GM23338 (cell line): ENCODE measurements at regions not wholly inside any gene's neighbourhood (a gene's known extent, or its start where the extent isn't known, plus 50 kb on each side); places are given as distances from the start of the nearest gene placed in this dataset.

Experiments
- CREB1 ChIP-seq: fragments of 250-450 bp; sonication (Bioruptor Pico); IDR thresholded peaks from 2 replicates; pipeline ENCODE4 v1.5.0; 2020; ENCODE audit warnings: low read depth, mild to moderate bottlenecking, moderate library complexity
- CTCF ChIP-seq, 2 experiments: fragments of 200-600 bp in 1 of 2; sonication (generic) in 1 of 2; conservative IDR thresholded peaks; 2 replicates each; pipeline versions ENCODE4 v1.5.1 to v1.6.1; 2016 to 2017; ENCODE audit warnings: antibody characterized with exemption in 2 of 2, low read depth in 2 of 2, mild to moderate bottlenecking in 2 of 2, moderate library complexity in 1 of 2
- ETS1 ChIP-seq: IDR thresholded peaks from 2 replicates; pipeline ENCODE4 v1.6.1; 2016; ENCODE audit warnings: antibody characterized with exemption
- EZH2 ChIP-seq: fragments of 200-600 bp; sonication (generic); IDR thresholded peaks from one replicate; pipeline ENCODE4 v1.8.0; 2017; ENCODE audit warnings: antibody characterized with exemption, mild to moderate bottlenecking, low read depth; ENCODE audit not compliant: unreplicated experiment
- EZH2phosphoT487 ChIP-seq: fragments of 200-600 bp; sonication (generic); IDR thresholded peaks from one replicate; pipeline ENCODE4 v1.8.1; 2018; ENCODE audit warnings: antibody characterized with exemption; ENCODE audit not compliant: unreplicated experiment
- JUNB ChIP-seq: IDR thresholded peaks from one replicate; pipeline ENCODE4 v1.6.1; 2016; ENCODE audit warnings: antibody characterized with exemption; ENCODE audit not compliant: unreplicated experiment
- NANOG ChIP-seq: IDR thresholded peaks from 2 replicates; pipeline ENCODE4 v1.6.1; 2016; ENCODE audit warnings: antibody characterized with exemption, borderline replicate concordance
- POLR2AphosphoS5 ChIP-seq: IDR thresholded peaks from 2 replicates; pipeline ENCODE4 v1.6.1; 2016; ENCODE audit warnings: antibody characterized with exemption, low read depth
- REST ChIP-seq: IDR thresholded peaks from one replicate; pipeline ENCODE4 v1.6.1; 2018; ENCODE audit warnings: antibody characterized with exemption; ENCODE audit not compliant: unreplicated experiment
- ZNF114 ChIP-seq: fragments of 250-450 bp; sonication (Bioruptor Pico); IDR thresholded peaks from 2 replicates; pipeline ENCODE4 v1.5.0; 2020; ENCODE audit warnings: mild to moderate bottlenecking, moderate library complexity
- ZNF331 ChIP-seq: fragments of 250-450 bp; sonication (Bioruptor Pico); IDR thresholded peaks from 2 replicates; pipeline ENCODE4 v1.5.0; 2020; ENCODE audit warnings: low read depth, mild to moderate bottlenecking, moderate library complexity
- ZNF462 ChIP-seq: fragments of 250-450 bp; sonication (Bioruptor Pico); IDR thresholded peaks from 2 replicates; pipeline ENCODE4 v1.5.0; 2020; ENCODE audit warnings: mild to moderate bottlenecking, moderate library complexity

- no peak for TF ChIP-seq REST
- TF ChIP-seq CTCF (conservative IDR thresholded peaks at IDR 0.05; ENCODE audit: low read depth in 2 of 2): no peak
- no peak for TF ChIP-seq EZH2
- TF ChIP-seq POLR2AphosphoS5: no peak
- no peak for TF ChIP-seq EZH2phosphoT487
- TF ChIP-seq ETS1: no peak
- no peak for TF ChIP-seq CREB1 (CRISPR knock-in tag)
- no peak for TF ChIP-seq NANOG
- no peak for TF ChIP-seq JUNB
- TF ChIP-seq ZNF331: no peak
- no peak for TF ChIP-seq ZNF462
- TF ChIP-seq ZNF114 (CRISPR knock-in tag): no peak
Observed at GRCh38 chr11:81267246-81267645, 1466.4 kb downstream of the FAM181B start.
